ENCODE measurements at regions not wholly inside any gene's neighbourhood (a gene's known extent, or its start where the extent isn't known, plus 50 kb on each side); places are given as distances from the start of the nearest gene placed in this dataset.

DNA sequence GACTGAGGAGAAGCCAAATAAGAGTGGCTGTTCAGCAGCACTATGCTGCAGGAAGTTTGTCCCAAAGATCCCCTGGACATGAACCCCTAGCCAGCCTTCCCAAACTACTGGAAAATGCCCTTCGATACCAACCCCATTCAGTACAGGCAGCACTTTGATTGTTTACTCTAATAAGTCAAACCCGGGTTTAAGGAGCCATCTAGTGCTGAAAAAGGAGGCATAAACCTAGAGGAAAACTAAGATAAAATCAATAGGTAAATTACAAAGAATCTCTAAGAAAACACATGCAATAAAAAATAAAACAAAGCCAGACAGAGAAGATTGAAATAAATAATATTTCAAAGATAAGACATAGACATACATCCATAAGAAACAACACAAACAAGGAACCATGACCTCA lies 771.6 kb downstream of the RPS29 start:
- no peaks in the 10 kb centered on the region for H3K9me3 ChIP-seq (ENCODE audit: control insufficient read depth, low read depth, low read length)
- no peaks in the 10 kb centered on the region for H3K79me2 ChIP-seq (ENCODE audit: insufficient read depth, low read length)
- H4K20me1 ChIP-seq (ENCODE audit: control insufficient read depth, insufficient read depth, insufficient read length): no peaks in the 10 kb centered on the region
- H2AFZ ChIP-seq (ENCODE audit: low read length): no peak overlapping the region
- Mint-ChIP-seq H3K36me3 (ENCODE audit: insufficient read depth in 1 of 3, low read depth in 3 of 3) (no peaks in the 10 kb centered on the region), H3K4me1 (no peaks in the 10 kb centered on the region), H3K27me3 (ENCODE audit: low read depth) (peaks cover 23% of the 10 kb centered on the region), H3K27ac (no peak overlapping the region; a peak in 1 of 7 replicates), H3K9me3 (no peaks in the 10 kb centered on the region), H3K4me3 (no peak overlapping the region)
- H3K79me1 ChIP-seq (ENCODE audit: insufficient read depth, low read depth, low read length, poor library complexity, severe bottlenecking): no peaks in the 10 kb centered on the region
- H3K23ac ChIP-seq (ENCODE audit: insufficient read length, low read depth, low read length): no peak overlapping the region
- H3T11ph ChIP-seq (ENCODE audit: low read length): no peak overlapping the region
- no peaks in the 10 kb centered on the region for H3K4me1 ChIP-seq (ENCODE audit: insufficient read depth, low read length)
- no peak overlapping the region for H2BK12ac ChIP-seq (ENCODE audit: insufficient read length, low read depth, low read length)
- H3K9ac ChIP-seq (ENCODE audit: extremely low read depth, insufficient read length, low read length): no peak overlapping the region
- no peak overlapping the region for H4K8ac ChIP-seq (replicated peaks; ENCODE audit: insufficient read length, low read depth, low read length)
- H3K4ac ChIP-seq (ENCODE audit: low read depth, low read length): no peak overlapping the region
- H3K27me3 ChIP-seq (ENCODE audit: insufficient read depth, low read length): peaks cover 5% of the 10 kb centered on the region; the same call in 1 of the 2 replicates
- no peak overlapping the region for H2BK20ac ChIP-seq (ENCODE audit: low read depth, low read length, poor library complexity, severe bottlenecking)
- no peaks in the 10 kb centered on the region for H3K23me2 ChIP-seq (ENCODE audit: insufficient read length, low read depth, low read length, poor library complexity, severe bottlenecking)
- TF ChIP-seq, protein P1, sequence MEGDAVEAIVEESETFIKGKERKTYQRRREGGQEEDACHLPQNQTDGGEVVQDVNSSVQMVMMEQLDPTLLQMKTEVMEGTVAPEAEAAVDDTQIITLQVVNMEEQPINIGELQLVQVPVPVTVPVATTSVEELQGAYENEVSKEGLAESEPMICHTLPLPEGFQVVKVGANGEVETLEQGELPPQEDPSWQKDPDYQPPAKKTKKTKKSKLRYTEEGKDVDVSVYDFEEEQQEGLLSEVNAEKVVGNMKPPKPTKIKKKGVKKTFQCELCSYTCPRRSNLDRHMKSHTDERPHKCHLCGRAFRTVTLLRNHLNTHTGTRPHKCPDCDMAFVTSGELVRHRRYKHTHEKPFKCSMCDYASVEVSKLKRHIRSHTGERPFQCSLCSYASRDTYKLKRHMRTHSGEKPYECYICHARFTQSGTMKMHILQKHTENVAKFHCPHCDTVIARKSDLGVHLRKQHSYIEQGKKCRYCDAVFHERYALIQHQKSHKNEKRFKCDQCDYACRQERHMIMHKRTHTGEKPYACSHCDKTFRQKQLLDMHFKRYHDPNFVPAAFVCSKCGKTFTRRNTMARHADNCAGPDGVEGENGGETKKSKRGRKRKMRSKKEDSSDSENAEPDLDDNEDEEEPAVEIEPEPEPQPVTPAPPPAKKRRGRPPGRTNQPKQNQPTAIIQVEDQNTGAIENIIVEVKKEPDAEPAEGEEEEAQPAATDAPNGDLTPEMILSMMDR (conservative IDR thresholded peaks at IDR 0.05): peak; percentile 19; the same call in 1 of the 3 replicates
- WGBS (ENCODE audit: extremely low coverage, insufficient read length, low lambda C conversion rate): no CpG with 5 or more reads among the region's 2 CpGs
- no peak overlapping the region for H3K14ac ChIP-seq (ENCODE audit: insufficient read depth, low read length)
- H3K56ac ChIP-seq (ENCODE audit: insufficient read length, low read depth, low read length): no peak overlapping the region
- H2BK5ac ChIP-seq (ENCODE audit: insufficient read length, low read length): no peak overlapping the region
- H4K91ac ChIP-seq (ENCODE audit: insufficient read length, low read depth, low read length): no peak overlapping the region
- no peak overlapping the region for H2AK5ac ChIP-seq (ENCODE audit: insufficient read length, low read length)
- H3K27ac ChIP-seq (ENCODE audit: insufficient read length, low read depth, low read length): no peak overlapping the region
- H3K18ac ChIP-seq (ENCODE audit: insufficient read length, low read depth, low read length): no peak overlapping the region
- no peak overlapping the region for H2BK15ac ChIP-seq (ENCODE audit: low read depth, low read length)
- H3K4me2 ChIP-seq (ENCODE audit: insufficient read depth, insufficient read length, low read length): no peak overlapping the region
- no peak overlapping the region for H2BK120ac ChIP-seq (ENCODE audit: low read depth, low read length, poor library complexity, severe bottlenecking)
- no peak overlapping the region for H4K5ac ChIP-seq (ENCODE audit: insufficient read length, low read depth, low read length)
- DNase-seq: no peak

Measured in H9 (cell line).